Lung (tissue), 11 donors: ENCODE measurements at regions not wholly inside any gene's neighbourhood (a gene's known extent, or its start where the extent isn't known, plus 50 kb on each side); places are given as distances from the start of the nearest gene placed in this dataset.

Source experiments
- ATAC-seq: fragments of 200-7000 bp; cut with Tn5 transposase; one replicate; pipeline ENCODE4 v1.9.1; 2020; ENCODE audit warnings: moderate number of reproducible peaks; ENCODE audit not compliant: insufficient read depth, low FRiP score
- DNase-seq, 3 donors: peaks; one replicate each; pipeline ENCODE4 v3.0.0-alpha.2; 2013 to 2017
- H3K27ac ChIP-seq, 2 donors: one replicate each; pipeline ENCODE4 v1.5.1; 2013; ENCODE audit warnings: mild to moderate bottlenecking in 2 of 2, moderate library complexity in 2 of 2, control low read depth in 1 of 2, inconsistent platforms in 1 of 2, low read depth in 1 of 2, low read length in 1 of 2
- H3K27me3 ChIP-seq, 3 donors: one replicate each; pipeline ENCODE4 v1.5.1; 2013; ENCODE audit warnings: low read length in 2 of 3; ENCODE audit not compliant: control insufficient read depth in 3 of 3, insufficient read depth in 3 of 3
- H3K36me3 ChIP-seq, 4 donors: one replicate each; pipeline ENCODE4 v1.5.1; 2013; ENCODE audit warnings: low read length in 4 of 4, mild to moderate bottlenecking in 1 of 4, moderate library complexity in 1 of 4; ENCODE audit not compliant: control insufficient read depth in 4 of 4, insufficient read depth in 4 of 4
- H3K4me1 ChIP-seq, 5 donors: one replicate each; pipeline ENCODE4 v1.5.1; 2013; ENCODE audit warnings: low read length in 5 of 5, mild to moderate bottlenecking in 2 of 5, moderate library complexity in 1 of 5; ENCODE audit not compliant: control insufficient read depth in 5 of 5, insufficient read depth in 5 of 5
- H3K4me3 ChIP-seq: one replicate; pipeline ENCODE4 v1.5.1; 2013; ENCODE audit warnings: mild to moderate bottlenecking, control low read depth, moderate library complexity
- H3K9ac ChIP-seq, 2 donors: one replicate each; pipeline ENCODE4 v1.5.1; 2013; ENCODE audit warnings: low read length in 2 of 2, control low read depth in 1 of 2; ENCODE audit not compliant: insufficient read depth in 1 of 2
- H3K9me3 ChIP-seq, 4 donors: one replicate each; pipeline ENCODE4 v1.5.1; 2013; ENCODE audit warnings: low read length in 3 of 4, mild to moderate bottlenecking in 1 of 4, moderate library complexity in 1 of 4; ENCODE audit not compliant: control insufficient read depth in 4 of 4, insufficient read depth in 3 of 4
- WGBS, 2 donors: extraction: QIAGEN DNeasy Blood & Tissue Kit; methylation state at CpG; one replicate each; pipeline ENCODE4 v1.1.7; 2013; 5-methylcytosine and 5-hydroxymethylcytosine counted together
- TF ChIP-seq, protein P1 (sequence below): IDR thresholded peaks from 2 replicates; pipeline ENCODE4 v1.5.1; 2012; ENCODE audit warnings: mild to moderate bottlenecking; ENCODE audit errors: control extremely low read depth, extremely low read depth
- donor health status: control.
- donor health status: control.
- donor health status: Bipolar disorder and iron deficiency.
- donor health status: healthy.
- donor health status: DM: yes; HTN: yes; CAD: no.

DNA sequence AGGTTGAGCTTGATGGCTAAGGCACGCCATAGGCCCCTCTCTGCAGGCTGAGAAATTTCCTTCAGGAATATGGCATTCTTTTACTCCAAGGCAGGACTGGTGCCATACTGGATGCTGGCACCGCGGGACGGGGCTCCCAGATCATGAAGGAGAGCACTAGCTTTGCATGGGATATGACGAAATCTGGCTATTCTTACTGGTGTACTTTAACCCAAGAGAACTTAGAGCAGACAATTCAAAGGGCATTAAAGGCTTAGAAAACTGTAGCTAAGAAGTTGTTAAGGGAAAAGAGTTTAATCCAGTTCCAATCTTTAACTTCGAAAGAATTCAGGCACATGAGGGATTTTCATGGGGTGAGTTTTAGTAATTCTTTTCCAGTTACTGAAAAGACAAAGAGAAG, 204.4 kb upstream of the ESRRG start:
- WGBS, 2 donors = 94% methylated on average over 6 of the region's 6 CpGs
- no peak for DNase-seq
- Histone ChIP-seq H3K4me1 (peaks cover 0 to 5% (median 0%) of the 10 kb centered on the region in 5 donors), H3K9me3 (no peaks in the 10 kb centered on the region), H3K4me3 (no peak overlapping the region), H3K27ac (no peak overlapping the region), H3K27me3 (no peaks in the 10 kb centered on the region), H3K36me3 (no peaks in the 10 kb centered on the region), H3K9ac (no peak overlapping the region)
- ATAC-seq = no peak
- TF ChIP-seq, protein P1, sequence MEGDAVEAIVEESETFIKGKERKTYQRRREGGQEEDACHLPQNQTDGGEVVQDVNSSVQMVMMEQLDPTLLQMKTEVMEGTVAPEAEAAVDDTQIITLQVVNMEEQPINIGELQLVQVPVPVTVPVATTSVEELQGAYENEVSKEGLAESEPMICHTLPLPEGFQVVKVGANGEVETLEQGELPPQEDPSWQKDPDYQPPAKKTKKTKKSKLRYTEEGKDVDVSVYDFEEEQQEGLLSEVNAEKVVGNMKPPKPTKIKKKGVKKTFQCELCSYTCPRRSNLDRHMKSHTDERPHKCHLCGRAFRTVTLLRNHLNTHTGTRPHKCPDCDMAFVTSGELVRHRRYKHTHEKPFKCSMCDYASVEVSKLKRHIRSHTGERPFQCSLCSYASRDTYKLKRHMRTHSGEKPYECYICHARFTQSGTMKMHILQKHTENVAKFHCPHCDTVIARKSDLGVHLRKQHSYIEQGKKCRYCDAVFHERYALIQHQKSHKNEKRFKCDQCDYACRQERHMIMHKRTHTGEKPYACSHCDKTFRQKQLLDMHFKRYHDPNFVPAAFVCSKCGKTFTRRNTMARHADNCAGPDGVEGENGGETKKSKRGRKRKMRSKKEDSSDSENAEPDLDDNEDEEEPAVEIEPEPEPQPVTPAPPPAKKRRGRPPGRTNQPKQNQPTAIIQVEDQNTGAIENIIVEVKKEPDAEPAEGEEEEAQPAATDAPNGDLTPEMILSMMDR = no peak

DNA sequence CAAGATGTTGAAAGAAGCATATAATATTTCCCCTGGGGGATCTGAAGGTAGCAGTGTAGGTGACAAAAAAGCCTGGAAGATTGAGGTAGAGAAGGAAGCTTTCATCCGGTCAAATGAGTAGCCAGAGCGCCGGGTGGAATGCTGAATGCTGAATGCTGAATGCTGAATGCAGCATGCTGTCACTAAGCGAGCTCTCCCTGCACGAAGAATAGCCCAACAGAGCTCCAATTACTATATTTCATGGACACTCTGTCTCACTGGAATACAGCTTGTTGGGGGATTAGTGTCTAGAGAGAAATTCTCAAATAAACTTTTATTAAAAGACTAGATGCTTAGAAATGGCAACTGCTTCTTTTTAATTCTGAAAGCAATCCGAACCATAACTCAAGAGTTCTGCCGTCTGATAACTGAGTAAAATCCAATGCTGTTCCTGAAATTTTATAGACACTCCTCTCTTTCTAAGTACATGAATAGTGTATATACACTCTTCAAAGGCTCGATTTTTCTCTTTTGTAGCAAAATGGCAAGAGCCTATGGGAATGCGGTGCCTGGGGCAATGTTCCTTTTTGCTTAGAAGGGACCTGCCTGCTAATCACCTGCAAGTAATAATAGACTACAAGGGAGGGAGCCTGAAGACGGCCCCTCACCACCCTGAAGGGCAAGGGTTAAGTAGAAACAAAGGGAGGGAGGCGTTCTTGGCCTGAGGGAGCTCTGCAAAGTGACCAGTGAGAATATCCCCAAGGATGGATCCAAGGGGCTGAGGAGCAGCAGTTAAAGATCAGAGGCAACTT, 203.7 kb upstream of the ESRRG start:
- Histone ChIP-seq H3K9me3 (no peaks in the 10 kb centered on the region), H3K27me3 (no peaks in the 10 kb centered on the region), H3K4me1 (peaks cover 0 to 5% (median 0%) of the 10 kb centered on the region in 5 donors), H3K9ac (no peak overlapping the region), H3K36me3 (no peaks in the 10 kb centered on the region), H3K4me3 (no peak overlapping the region), H3K27ac (no peak overlapping the region)
- WGBS, 2 donors = 76 to 87% methylated on average over 11 of the region's 11 CpGs
- DNase-seq (no peak), ATAC-seq (no peak)
- TF ChIP-seq, protein P1 = no peak

DNA sequence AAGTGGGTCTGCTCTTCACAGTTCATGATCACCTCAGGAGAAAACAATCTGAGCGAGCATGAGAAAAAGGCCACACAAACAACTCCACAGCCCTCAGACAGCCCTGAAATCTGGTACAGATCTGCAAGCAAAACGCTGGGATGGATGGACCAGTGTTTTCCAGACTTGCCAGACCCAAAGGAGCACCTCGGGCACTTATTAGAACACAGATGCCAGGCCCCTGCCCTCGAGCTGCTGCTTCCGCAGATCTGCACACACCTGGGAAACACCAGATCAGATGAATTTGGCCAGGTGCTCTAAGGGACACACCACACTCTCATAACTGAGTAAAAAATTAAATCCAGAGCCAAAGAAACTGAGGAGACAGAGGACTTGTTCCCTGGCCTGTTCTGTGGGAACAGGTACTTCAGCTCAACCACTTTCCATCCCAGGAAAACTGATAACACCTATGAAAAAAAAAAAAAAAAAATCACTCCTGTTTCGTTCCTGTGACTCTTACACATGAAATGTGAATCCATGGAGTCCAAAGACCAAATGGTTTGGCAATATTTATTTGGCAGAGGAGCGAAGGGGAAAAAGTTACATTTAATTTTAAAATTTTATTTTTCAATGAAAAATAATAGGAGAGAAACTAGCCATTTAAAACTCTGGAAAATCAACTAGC, 202.9 kb upstream of the ESRRG start:
- H3K27ac ChIP-seq = no peak overlapping the region
- 79 to 85% methylated on average over 7 of the region's 7 CpGs for WGBS, 2 donors

More for the DNA sequence above, 202.9 kb upstream of the ESRRG start:
- Histone ChIP-seq H3K27me3 (no peaks in the 10 kb centered on the region), H3K4me3 (no peak overlapping the region), H3K4me1 (peaks cover 0 to 5% (median 0%) of the 10 kb centered on the region in 5 donors), H3K36me3 (no peaks in the 10 kb centered on the region), H3K9me3 (no peaks in the 10 kb centered on the region), H3K9ac (no peak overlapping the region)
- TF ChIP-seq, protein P1 = no peak
- ATAC-seq = no peak
- no peak for DNase-seq
